ENCODE measurements at regions not wholly inside any gene's neighbourhood (a gene's known extent, or its start where the extent isn't known, plus 50 kb on each side); places are given as distances from the start of the nearest gene placed in this dataset.

DNA sequence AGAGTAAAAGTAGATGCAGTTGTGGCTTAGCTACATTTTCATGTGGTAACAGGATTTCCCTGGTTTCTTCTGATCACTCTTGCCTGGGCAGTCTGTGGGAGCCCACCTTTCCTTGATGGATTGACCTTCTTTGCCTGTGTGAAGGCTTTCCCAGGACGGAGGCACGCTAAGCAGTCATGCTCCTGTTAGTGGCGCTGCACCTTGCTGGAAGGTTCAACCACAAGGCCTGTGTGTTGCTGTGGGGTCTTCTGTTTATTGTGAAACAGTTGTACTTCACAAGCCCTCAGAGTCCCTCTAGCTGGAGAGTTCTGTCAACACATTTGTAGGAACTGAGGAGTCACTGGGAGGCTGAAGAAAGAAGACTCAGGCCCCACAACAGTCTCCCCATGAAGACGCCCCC, 402.0 kb downstream of the IRX1 start:
- H3K9me3 ChIP-seq (ENCODE audit: control insufficient read depth, low read length): no peaks in the 10 kb centered on the region
- H3K27me3 ChIP-seq (ENCODE audit: control insufficient read depth, insufficient read depth, low read length): no peaks in the 10 kb centered on the region
- H3K9ac ChIP-seq: no peak overlapping the region
- no peaks in the 10 kb centered on the region for H3K79me2 ChIP-seq
- no peaks in the 10 kb centered on the region for H3K36me3 ChIP-seq (ENCODE audit: control insufficient read depth, insufficient read depth, low read length)
- no peak overlapping the region for H3K27ac ChIP-seq
- TF ChIP-seq, protein P1, sequence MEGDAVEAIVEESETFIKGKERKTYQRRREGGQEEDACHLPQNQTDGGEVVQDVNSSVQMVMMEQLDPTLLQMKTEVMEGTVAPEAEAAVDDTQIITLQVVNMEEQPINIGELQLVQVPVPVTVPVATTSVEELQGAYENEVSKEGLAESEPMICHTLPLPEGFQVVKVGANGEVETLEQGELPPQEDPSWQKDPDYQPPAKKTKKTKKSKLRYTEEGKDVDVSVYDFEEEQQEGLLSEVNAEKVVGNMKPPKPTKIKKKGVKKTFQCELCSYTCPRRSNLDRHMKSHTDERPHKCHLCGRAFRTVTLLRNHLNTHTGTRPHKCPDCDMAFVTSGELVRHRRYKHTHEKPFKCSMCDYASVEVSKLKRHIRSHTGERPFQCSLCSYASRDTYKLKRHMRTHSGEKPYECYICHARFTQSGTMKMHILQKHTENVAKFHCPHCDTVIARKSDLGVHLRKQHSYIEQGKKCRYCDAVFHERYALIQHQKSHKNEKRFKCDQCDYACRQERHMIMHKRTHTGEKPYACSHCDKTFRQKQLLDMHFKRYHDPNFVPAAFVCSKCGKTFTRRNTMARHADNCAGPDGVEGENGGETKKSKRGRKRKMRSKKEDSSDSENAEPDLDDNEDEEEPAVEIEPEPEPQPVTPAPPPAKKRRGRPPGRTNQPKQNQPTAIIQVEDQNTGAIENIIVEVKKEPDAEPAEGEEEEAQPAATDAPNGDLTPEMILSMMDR (IDR thresholded peaks at IDR 0.05): no peak
- no peak overlapping the region for H3K4me2 ChIP-seq (ENCODE audit: low read length)
- H3K4me3 ChIP-seq (ENCODE audit: low read depth, low read length): no peak overlapping the region
- no peak overlapping the region for H2AFZ ChIP-seq
- H3K4me1 ChIP-seq: no peaks in the 10 kb centered on the region

DNA sequence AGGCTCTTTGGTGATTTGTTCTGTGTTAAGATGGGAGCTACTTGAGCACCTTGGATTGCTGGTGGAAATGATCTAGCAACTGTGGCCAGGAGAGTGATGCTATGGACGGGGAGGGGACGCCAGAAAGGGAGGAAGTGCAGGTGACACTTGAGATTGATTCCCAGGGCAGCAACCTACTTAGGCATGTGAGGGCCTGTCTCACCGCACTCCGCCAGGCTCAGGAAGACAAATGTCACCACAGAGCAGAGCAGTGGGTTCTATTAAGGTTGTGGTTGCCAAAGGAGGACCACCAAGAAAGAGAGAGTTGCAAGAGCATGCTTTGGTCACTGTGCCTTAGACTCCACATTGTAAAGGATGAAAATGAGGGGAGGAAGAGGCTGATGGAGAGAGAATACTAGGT, 404.3 kb downstream of the IRX1 start:
- Histone ChIP-seq H3K9ac (no peak overlapping the region), H3K4me3 (ENCODE audit: low read depth, low read length) (no peak overlapping the region), H3K36me3 (ENCODE audit: control insufficient read depth, insufficient read depth, low read length) (no peaks in the 10 kb centered on the region), H3K79me2 (no peaks in the 10 kb centered on the region), H3K4me2 (ENCODE audit: low read length) (no peak overlapping the region), H2AFZ (no peak overlapping the region), H3K4me1 (no peaks in the 10 kb centered on the region), H3K27me3 (ENCODE audit: control insufficient read depth, insufficient read depth, low read length) (no peaks in the 10 kb centered on the region), H3K27ac (no peak overlapping the region), H3K9me3 (ENCODE audit: control insufficient read depth, low read length) (no peaks in the 10 kb centered on the region)
- TF ChIP-seq, protein P1 (IDR thresholded peaks at IDR 0.05): no peak

DNA sequence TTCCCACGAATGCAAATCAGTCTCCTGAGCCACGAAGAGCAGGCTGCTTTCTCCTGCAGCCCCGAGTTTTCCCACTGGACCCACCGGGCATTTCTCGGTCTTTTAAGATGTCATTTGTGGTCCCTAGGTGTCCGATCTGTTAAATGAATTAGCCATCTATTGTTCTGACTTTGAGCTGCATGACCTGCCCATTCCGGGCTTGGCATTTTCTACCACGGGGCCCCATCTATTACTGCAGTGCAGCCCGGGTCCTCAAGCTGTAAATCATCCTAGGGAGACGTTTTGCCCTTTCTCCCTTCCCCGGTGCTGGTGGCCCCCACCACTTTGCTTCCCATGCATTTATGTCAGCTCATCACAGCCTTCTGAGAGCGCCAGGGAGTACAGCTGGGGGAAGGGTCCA, 405.4 kb downstream of the IRX1 start:
- H3K36me3 ChIP-seq (ENCODE audit: control insufficient read depth, insufficient read depth, low read length): no peaks in the 10 kb centered on the region
- H3K4me2 ChIP-seq (ENCODE audit: low read length): no peak overlapping the region
- H3K27me3 ChIP-seq (ENCODE audit: control insufficient read depth, insufficient read depth, low read length): no peaks in the 10 kb centered on the region
- no peak overlapping the region for H2AFZ ChIP-seq
- no peak overlapping the region for H3K9ac ChIP-seq
- no peak overlapping the region for H3K4me3 ChIP-seq (ENCODE audit: low read depth, low read length)
- H3K9me3 ChIP-seq (ENCODE audit: control insufficient read depth, low read length): no peaks in the 10 kb centered on the region
- no peaks in the 10 kb centered on the region for H3K79me2 ChIP-seq
- no peak overlapping the region for H3K27ac ChIP-seq
- TF ChIP-seq, protein P1 (IDR thresholded peaks at IDR 0.05): no peak
- no peaks in the 10 kb centered on the region for H3K4me1 ChIP-seq

DNA sequence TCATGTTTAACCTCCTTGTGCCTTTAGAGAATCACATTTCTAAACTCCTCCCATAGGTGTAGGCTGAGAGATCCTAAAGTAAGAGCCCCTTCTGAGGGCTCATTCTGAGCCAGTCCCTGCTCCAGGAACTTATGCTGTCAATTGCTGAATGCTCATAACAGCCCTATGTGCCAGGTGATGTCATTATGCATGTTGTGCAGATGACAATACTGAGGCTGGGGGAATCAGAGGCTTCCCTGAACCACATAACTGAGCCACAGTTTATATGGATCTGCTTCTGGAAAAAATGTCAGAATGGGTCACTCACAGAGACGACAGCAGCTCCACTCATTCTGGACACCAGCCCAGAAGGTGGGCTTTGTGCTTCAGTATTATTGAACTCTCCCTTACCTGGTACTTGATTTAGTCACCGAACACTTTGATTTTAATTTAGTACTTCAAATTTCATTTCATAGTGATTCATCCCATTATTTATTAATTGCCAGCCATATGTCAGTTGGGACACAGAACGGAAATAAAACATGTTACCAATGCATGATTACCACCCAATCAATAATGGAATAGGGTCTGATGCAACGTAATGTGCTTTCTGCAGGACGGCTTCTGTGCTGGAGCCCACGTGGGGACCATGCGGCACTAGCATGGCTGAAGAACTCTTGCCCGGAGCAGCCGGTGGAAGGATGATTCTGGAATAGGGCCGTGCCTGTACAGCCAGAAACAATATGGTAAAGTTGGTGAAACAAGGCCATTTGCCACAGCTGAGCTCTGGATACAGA, 406.3 kb downstream of the IRX1 start:
- H3K9ac ChIP-seq: no peak overlapping the region
- H2AFZ ChIP-seq: no peak overlapping the region
- no peaks in the 10 kb centered on the region for H3K36me3 ChIP-seq (ENCODE audit: control insufficient read depth, insufficient read depth, low read length)
- no peaks in the 10 kb centered on the region for H3K4me1 ChIP-seq
- no peak overlapping the region for H3K4me3 ChIP-seq (ENCODE audit: low read depth, low read length)
- H3K9me3 ChIP-seq (ENCODE audit: control insufficient read depth, low read length): no peaks in the 10 kb centered on the region
- no peaks in the 10 kb centered on the region for H3K27me3 ChIP-seq (ENCODE audit: control insufficient read depth, insufficient read depth, low read length)
- H3K4me2 ChIP-seq (ENCODE audit: low read length): no peak overlapping the region
- no peak overlapping the region for H3K27ac ChIP-seq
- TF ChIP-seq, protein P1 (IDR thresholded peaks at IDR 0.05): no peak
- no peaks in the 10 kb centered on the region for H3K79me2 ChIP-seq

DNA sequence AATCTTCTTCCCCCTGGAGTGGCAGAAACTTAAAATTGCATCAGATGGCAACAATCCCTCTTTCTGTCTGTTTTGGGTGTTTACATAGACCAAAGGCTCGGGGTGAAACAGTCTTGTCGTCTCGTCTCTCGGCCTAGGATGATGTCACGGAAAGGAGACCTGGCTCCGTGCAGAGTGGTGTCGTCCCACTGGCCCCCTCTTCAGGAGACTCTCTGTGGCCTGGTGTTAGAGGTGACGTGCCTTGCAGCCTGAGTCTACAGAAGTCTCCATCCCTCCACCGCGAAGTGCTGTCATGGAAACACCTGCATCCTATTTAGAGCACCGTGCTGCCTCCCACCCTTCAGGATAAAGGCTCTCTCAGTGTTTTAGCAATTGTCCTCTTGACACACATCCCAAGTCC, 409.7 kb downstream of the IRX1 start:
- TF ChIP-seq, protein P1 (IDR thresholded peaks at IDR 0.05): no peak
- Histone ChIP-seq H3K9me3 (ENCODE audit: control insufficient read depth, low read length) (no peaks in the 10 kb centered on the region), H3K27ac (no peak overlapping the region), H3K9ac (no peak overlapping the region), H3K4me3 (ENCODE audit: low read depth, low read length) (no peak overlapping the region), H3K79me2 (no peaks in the 10 kb centered on the region), H2AFZ (no peak overlapping the region), H3K4me1 (no peaks in the 10 kb centered on the region), H3K36me3 (ENCODE audit: control insufficient read depth, insufficient read depth, low read length) (no peaks in the 10 kb centered on the region), H3K4me2 (ENCODE audit: low read length) (no peak overlapping the region), H3K27me3 (ENCODE audit: control insufficient read depth, insufficient read depth, low read length) (no peaks in the 10 kb centered on the region)
